ENCODE measurements at regions not wholly inside any gene's neighbourhood (a gene's known extent, or its start where the extent isn't known, plus 50 kb on each side); places are given as distances from the start of the nearest gene placed in this dataset.
"Not testable (repeated sequence)": the region's sequence is repeated elsewhere in the genome, so short reads cannot be mapped to it uniquely, and the experiment has no call there.

DNA sequence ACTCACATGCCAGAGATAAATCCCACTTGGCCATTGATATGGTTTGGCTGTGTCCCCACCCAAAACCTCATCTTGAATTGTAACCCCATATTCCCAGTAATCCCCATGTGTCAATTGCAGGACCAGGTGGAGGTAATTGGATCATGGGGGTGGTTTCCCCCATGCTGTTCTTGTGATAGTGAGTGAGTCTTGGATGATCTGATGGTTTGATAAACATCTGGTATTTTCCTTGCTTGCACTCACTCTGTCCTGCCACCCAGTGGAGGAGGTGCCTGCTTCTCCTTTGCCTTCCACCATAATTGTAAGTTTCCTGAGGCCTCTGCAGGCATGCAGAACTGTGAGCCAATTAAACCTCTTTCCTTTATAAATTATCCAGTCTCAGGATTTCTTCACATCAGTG, 50.4 kb upstream of the B3GAT2 start:
- not testable (repeated sequence) for H3K9me3 ChIP-seq (ENCODE audit: insufficient read depth, low read length); H3K9ac ChIP-seq (ENCODE audit: insufficient read length, low read depth); H3K4me1 ChIP-seq (ENCODE audit: insufficient read depth, insufficient read length); H3K4me3 ChIP-seq (ENCODE audit: insufficient read length, low read depth); H3K36me3 ChIP-seq (ENCODE audit: insufficient read depth, insufficient read length, low read length); H3K27me3 ChIP-seq (ENCODE audit: insufficient read depth, insufficient read length); DNase-seq (ENCODE audit: low read depth, low spot score)

DNA sequence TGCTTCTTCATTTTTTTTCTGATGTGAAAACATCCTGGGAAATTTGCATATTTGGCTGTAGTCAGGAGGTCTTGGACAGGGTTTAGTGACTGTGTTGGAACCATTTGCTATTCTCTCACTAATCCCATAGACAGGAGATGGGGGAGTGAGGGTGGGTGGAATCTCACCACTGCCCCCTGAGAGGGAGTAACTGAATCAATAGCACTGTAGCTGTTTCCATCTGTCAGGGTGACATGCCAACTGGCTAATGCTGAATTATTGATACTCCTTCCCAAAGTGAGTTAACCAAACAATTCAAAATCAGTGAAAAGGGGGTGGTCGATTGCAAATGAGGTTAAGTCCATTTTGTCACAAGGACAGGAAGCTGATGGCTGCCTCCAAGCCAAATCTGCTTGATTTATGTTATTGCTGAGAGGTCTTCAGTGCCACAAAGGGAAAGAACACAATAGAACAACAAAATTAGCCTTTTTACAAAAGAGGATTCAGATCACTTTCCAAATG, 55.1 kb upstream of the B3GAT2 start:
- H3K4me1 ChIP-seq (ENCODE audit: insufficient read depth, insufficient read length): peaks cover 3% of the 10 kb centered on the region
- H3K4me3 ChIP-seq (ENCODE audit: insufficient read length, low read depth): no peak overlapping the region
- no peak for DNase-seq (ENCODE audit: low read depth, low spot score)
- H3K27me3 ChIP-seq (ENCODE audit: insufficient read depth, insufficient read length): no peaks in the 10 kb centered on the region
- TF ChIP-seq YY1 (IDR thresholded peaks at IDR 0.05; ENCODE audit: insufficient read depth, insufficient read length): no peak
- TF ChIP-seq SUZ12 (IDR thresholded peaks at IDR 0.05; ENCODE audit: extremely low read depth, insufficient read depth, insufficient read length): no peak
- no peak for TF ChIP-seq ZNF274 (IDR thresholded peaks at IDR 0.05; ENCODE audit: low read depth, low read length)
- H3K9ac ChIP-seq (ENCODE audit: insufficient read length, low read depth): no peak overlapping the region
- no peaks in the 10 kb centered on the region for H3K9me3 ChIP-seq (ENCODE audit: insufficient read depth, low read length)
- no peaks in the 10 kb centered on the region for H3K36me3 ChIP-seq (ENCODE audit: insufficient read depth, insufficient read length, low read length)

DNA sequence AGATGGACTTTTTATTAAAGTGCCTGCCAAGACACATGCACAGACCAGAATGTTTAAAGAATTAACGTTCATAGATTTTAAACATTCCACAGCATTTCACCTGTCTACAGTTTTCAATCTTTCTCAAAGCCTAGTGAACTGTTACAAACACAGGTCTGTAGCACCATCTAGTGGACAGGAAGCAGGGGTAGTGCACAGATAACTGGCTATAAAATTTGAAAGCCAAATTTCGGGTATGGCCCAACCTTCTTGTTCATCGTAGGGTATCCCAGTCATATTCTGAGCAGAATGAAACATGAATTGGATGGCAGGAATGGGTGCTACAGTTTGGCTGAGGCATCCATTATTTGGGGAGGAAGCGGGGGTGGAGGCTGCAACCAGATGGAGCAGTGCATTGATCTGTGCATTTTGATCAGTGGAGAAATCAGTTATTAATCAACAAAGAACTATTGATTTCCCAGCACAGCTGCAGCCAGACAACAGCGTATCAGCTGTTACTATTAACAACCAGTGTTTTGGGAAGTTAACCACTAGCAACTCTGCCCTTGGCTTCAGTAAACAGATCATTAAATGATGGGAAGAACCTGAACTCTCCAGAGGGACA, 56.1 kb upstream of the B3GAT2 start:
- Histone ChIP-seq H3K4me3 (ENCODE audit: insufficient read length, low read depth) (no peak overlapping the region), H3K36me3 (ENCODE audit: insufficient read depth, insufficient read length, low read length) (no peaks in the 10 kb centered on the region), H3K27me3 (ENCODE audit: insufficient read depth, insufficient read length) (no peaks in the 10 kb centered on the region), H3K9me3 (ENCODE audit: insufficient read depth, low read length) (no peaks in the 10 kb centered on the region), H3K9ac (ENCODE audit: insufficient read length, low read depth) (no peak overlapping the region), H3K4me1 (ENCODE audit: insufficient read depth, insufficient read length) (peaks cover 3% of the 10 kb centered on the region)
- peak; percentile 22 for DNase-seq (ENCODE audit: low read depth, low spot score)
- TF ChIP-seq SUZ12 (IDR thresholded peaks at IDR 0.05; ENCODE audit: extremely low read depth, insufficient read depth, insufficient read length) (no peak), YY1 (IDR thresholded peaks at IDR 0.05; ENCODE audit: insufficient read depth, insufficient read length) (no peak), ZNF274 (IDR thresholded peaks at IDR 0.05; ENCODE audit: low read depth, low read length) (no peak)

DNA sequence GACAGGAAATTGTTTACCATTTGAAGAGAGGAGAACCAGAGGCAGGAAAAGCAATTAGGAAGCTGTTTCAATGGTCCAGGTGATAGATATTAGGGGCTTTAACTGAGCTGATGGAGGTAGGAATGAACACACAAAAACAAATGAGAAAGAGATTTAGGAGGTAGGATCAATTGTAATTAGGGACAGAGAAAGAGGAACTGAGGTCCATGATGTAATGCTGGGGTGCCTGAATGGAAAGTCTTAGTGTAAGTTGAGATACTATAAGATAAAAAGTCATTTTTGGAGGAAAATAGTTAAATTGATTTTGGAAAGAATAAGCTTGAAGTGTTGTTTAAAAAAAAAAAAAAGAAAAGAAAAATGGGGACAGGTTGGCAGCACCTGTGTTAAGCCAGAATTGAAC, 58.5 kb upstream of the B3GAT2 start:
- H3K27me3 ChIP-seq (ENCODE audit: insufficient read depth, insufficient read length): no peaks in the 10 kb centered on the region
- peaks cover 3% of the 10 kb centered on the region for H3K4me1 ChIP-seq (ENCODE audit: insufficient read depth, insufficient read length)
- DNase-seq (ENCODE audit: low read depth, low spot score): no peak
- H3K9me3 ChIP-seq (ENCODE audit: insufficient read depth, low read length): no peaks in the 10 kb centered on the region
- no peaks in the 10 kb centered on the region for H3K36me3 ChIP-seq (ENCODE audit: insufficient read depth, insufficient read length, low read length)
- H3K4me3 ChIP-seq (ENCODE audit: insufficient read length, low read depth): no peak overlapping the region
- TF ChIP-seq YY1 (IDR thresholded peaks at IDR 0.05; ENCODE audit: insufficient read depth, insufficient read length) (no peak), ZNF274 (IDR thresholded peaks at IDR 0.05; ENCODE audit: low read depth, low read length) (no peak), SUZ12 (IDR thresholded peaks at IDR 0.05; ENCODE audit: extremely low read depth, insufficient read depth, insufficient read length) (no peak)
- H3K9ac ChIP-seq (ENCODE audit: insufficient read length, low read depth): no peak overlapping the region

DNA sequence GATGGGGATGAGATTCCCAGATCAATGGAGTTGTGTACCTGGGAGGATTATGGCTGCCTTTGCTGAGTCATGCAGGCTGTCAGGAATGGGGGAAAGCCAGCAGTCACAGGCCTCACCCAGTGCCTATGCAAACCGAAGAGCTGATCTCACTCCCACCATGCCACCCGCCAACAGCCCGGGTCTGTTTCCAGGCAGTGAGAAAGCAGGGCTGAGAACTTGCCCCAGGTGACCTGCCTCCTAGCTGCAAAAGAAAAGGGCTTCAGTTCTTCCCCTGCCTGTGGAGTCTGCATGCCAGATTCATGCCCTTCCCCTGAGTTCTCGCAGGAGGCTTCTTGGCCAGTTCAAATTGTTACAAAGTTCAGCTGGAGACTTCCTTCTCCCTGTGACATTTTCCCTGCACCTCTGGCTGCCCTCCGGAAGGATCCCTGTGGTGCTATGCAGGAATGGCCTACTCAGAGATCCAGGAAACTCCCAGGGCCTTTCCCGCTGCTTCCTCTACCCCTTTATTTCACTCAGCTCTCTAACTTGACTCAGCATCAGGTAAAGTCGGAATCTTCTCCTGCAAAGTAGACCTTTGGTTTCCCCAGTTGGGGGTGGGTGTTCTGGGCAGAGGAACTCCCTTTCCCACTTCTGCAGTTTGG, 71.5 kb upstream of the B3GAT2 start:
- H3K36me3 ChIP-seq (ENCODE audit: insufficient read depth, insufficient read length, low read length): no peaks in the 10 kb centered on the region
- no peak overlapping the region for H3K4me3 ChIP-seq (ENCODE audit: insufficient read length, low read depth)
- H3K27me3 ChIP-seq (ENCODE audit: insufficient read depth, insufficient read length): no peaks in the 10 kb centered on the region
- DNase-seq (ENCODE audit: low read depth, low spot score): no peak
- TF ChIP-seq SUZ12 (IDR thresholded peaks at IDR 0.05; ENCODE audit: extremely low read depth, insufficient read depth, insufficient read length): no peak
- H3K4me1 ChIP-seq (ENCODE audit: insufficient read depth, insufficient read length): no peaks in the 10 kb centered on the region
- H3K9ac ChIP-seq (ENCODE audit: insufficient read length, low read depth): no peak overlapping the region
- H3K9me3 ChIP-seq (ENCODE audit: insufficient read depth, low read length): no peaks in the 10 kb centered on the region

DNA sequence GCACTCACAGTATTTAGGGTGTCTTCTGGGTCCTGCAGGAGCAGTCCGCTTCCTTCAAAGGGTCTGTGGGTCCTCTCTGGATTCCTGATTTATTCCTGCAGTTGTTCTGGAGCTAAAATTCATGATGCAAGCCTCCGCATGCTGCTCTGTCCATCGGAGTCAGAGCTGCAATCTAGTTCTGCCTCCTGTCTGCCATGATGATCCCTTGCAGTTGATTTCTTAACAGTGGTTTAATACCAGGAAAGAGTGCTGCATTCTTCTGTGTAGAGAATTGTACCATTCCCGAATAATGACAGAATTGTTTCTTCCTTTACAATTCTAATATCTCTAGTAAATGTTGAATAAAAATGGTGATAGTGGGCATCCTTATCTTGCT, 72.0 kb upstream of the B3GAT2 start:
- Histone ChIP-seq H3K27me3 (ENCODE audit: insufficient read depth, insufficient read length) (no peaks in the 10 kb centered on the region), H3K4me1 (ENCODE audit: insufficient read depth, insufficient read length) (no peaks in the 10 kb centered on the region), H3K4me3 (ENCODE audit: insufficient read length, low read depth) (no peak overlapping the region), H3K9ac (ENCODE audit: insufficient read length, low read depth) (no peak overlapping the region), H3K9me3 (ENCODE audit: insufficient read depth, low read length) (no peaks in the 10 kb centered on the region), H3K36me3 (ENCODE audit: insufficient read depth, insufficient read length, low read length) (no peaks in the 10 kb centered on the region)
- no peak for TF ChIP-seq YY1 (IDR thresholded peaks at IDR 0.05; ENCODE audit: insufficient read depth, insufficient read length)
- TF ChIP-seq SUZ12 (IDR thresholded peaks at IDR 0.05; ENCODE audit: extremely low read depth, insufficient read depth, insufficient read length): no peak
- no peak for TF ChIP-seq ZNF274 (IDR thresholded peaks at IDR 0.05; ENCODE audit: low read depth, low read length)
- DNase-seq (ENCODE audit: low read depth, low spot score): no peak

DNA sequence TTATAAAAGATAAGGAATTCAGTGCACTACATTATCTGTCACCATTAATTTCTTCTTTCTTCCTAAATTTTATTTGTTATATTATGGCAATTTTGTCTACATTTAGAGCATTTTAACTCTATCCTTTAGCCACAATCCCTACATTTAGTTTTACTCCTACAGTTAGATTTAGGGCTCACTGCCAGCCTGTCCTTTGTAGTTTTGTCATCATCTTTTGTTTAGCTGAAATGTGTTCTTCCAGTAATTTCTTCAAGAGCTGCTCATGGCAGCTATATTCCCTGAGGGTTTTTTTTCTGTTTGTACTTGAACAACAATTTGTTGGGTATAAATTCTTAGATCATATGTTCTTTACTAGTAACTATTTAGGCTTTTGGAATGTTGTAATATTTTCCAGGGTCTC, 72.7 kb upstream of the B3GAT2 start:
- Histone ChIP-seq H3K9me3 (ENCODE audit: insufficient read depth, low read length) (no peaks in the 10 kb centered on the region), H3K27me3 (ENCODE audit: insufficient read depth, insufficient read length) (no peaks in the 10 kb centered on the region), H3K4me3 (ENCODE audit: insufficient read length, low read depth) (no peak overlapping the region), H3K4me1 (ENCODE audit: insufficient read depth, insufficient read length) (no peaks in the 10 kb centered on the region), H3K9ac (ENCODE audit: insufficient read length, low read depth) (no peak overlapping the region), H3K36me3 (ENCODE audit: insufficient read depth, insufficient read length, low read length) (no peaks in the 10 kb centered on the region)
- DNase-seq (ENCODE audit: low read depth, low spot score): no peak
- no peak for TF ChIP-seq ZNF274 (IDR thresholded peaks at IDR 0.05; ENCODE audit: low read depth, low read length)
- no peak for TF ChIP-seq SUZ12 (IDR thresholded peaks at IDR 0.05; ENCODE audit: extremely low read depth, insufficient read depth, insufficient read length)
- TF ChIP-seq YY1 (IDR thresholded peaks at IDR 0.05; ENCODE audit: insufficient read depth, insufficient read length): no peak

All from NT2/D1 (cell line).